GM19043 (cell line): ENCODE measurements at regions not wholly inside any gene's neighbourhood (a gene's known extent, or its start where the extent isn't known, plus 50 kb on each side); places are given as distances from the start of the nearest gene placed in this dataset.
"Not testable (repeated sequence)": the region's sequence is repeated elsewhere in the genome, so short reads cannot be mapped to it uniquely, and the experiment has no call there.

Experiments used
- ATAC-seq: cut with Tn5 transposase; IDR thresholded peaks from one replicate; pipeline ENCODE4 v1.9.1; 2021; ENCODE audit warnings: low read depth; ENCODE audit not compliant: unreplicated experiment

DNA sequence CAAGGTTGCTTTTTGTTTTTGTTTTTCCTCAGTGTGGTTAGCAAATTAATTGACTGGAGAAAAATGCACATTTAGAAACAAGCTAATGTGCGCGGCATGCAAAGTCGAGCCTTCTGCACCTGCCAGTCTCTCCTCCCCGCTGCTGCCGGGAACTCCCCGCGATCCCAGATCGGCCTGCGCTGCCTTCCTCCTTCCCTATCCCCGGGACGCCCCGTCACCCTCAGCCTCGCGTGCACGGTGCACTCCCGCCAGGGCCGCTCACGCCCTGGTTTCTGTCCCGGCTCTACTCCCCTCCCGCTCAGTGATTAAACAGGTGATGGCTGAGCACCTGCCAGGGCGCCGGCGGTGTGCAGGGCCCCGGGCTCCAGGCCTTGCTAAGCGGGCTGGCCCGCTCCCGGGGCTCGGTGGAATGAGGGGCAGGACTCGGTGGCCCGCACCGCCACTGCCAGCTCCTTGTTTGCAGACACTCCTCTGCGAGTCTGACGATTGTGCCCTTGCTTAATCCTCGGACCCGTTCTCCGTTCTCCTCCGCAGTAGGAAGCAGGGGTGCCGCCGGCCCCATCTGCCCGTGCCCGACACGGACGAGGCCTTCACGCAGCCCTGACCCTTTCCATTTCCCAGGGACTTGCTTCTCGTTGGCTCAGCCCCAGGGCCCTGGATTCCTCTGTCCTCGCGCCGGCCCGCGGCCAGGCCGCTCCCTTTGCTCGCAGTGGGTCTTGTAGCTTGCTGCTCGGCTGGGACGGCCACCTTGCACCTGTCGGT lies 143.4 kb downstream of the TRIML1 start:
- no peak for ATAC-seq

DNA sequence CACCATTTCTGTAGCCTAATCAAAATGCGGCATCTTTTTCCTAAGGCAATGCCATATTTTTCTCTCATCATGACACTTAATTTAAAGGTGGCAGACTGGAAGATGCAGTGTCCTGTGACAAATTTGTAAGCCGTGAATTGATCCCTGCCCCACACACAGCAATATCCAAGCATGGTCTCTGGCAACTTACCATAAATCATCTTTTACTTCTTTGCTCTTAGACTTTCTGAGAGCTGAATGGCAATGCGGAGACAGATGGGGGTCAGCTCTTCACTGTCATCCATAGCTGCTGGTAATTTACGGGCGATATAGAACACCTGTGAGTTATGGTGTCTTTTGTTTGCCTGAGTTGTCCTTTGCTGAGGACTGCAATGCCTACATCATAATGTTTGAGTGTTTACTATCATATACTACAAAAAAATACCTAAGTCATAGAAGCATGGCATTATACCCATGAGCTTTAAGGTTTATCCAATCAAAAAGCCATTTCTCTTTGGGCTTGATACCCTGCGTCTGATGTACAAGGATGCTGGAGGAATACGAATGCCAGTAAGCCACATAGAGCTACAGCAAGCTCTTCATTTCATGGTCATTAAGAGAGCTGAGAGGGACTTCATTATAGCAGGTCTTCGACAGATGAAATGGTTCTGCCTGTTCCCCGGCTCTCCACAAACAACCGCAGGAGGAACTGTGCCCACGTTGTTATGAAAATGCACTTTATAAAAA lies 148.1 kb downstream of the TRIML1 start:
- ATAC-seq = no peak

DNA sequence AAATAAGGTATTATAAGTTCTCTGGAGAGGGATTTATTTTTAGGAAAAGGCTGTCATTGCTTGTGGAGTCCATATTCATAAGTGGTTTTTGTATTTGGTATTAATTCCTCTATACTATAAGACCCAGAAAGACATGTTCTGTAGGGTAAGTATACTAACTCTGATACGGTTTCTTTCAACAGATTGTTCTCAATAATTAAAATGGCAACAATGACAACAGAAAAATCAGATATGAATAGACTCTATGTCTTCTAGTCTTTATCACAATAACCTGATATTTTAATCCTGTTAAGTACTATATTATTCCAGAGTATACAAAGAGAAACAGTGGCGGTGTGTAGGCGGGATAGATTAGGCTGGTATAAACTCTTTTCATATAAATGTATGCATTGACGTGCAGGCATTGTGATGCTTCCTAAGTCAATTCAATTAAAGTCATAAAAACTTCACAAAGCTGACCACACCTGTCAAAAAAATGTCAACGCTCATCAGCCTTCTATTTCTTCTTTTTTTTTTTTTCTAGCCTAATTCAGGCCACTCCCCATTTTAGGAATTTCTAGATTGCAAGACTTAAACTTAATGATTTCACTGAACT lies 150.4 kb downstream of the TRIML1 start:
- ATAC-seq = no peak

DNA sequence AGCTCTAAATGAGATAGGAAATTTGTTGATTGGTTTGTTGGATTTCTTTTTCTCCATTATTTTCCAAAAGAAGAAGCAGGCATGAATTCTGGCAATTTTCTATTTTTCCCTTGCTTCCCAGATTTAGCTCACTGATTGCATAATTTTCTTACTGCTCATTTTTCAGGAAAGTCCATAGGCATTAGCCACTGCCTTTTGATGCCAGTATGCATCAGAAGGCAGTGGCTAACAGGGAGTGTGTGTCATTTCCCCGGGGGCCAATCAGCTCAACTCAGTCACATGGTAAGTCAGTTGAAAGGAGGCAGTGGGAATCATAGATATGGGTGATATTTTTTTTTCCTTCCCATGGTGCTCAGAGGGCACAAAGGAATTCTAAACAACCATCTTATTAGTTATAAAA lies 156.7 kb downstream of the TRIML1 start:
- no peak for ATAC-seq

DNA sequence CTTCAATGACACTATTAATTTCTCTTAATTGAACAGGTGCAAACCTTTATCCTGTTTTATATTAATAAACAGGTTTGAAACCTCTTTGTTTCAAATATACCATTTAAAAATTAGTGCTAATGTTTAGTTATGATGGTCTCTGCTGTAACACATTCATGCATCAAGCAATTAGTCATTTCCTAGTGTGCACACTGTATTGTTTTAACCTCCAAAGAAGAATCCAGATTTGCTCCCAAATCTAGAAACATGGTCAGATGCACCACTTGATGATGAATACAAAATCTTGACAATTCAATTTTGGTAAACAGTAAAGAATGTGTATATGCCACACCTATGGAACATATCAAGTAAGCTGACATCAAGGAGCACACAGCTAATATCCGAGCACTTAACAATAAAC lies 157.1 kb downstream of the TRIML1 start:
- no peak for ATAC-seq

DNA sequence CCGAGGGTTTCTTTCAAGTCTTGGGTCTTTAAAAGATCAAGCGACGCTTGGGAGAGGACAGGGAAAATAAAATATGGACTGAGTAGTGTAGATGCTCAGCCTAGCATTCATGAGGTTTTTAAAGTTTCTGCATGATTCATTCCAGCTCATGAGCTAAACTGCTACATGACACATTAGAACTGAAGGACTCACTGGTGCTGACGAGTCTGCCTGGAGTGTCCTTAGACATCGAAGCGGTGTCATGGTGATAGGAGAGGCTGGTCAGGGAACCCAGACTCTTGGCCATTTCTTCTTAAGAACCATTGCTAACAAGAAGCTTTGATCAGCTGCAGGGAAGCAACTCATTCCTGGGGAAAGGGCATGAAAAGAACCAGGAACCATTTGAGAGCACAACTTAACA lies 158.6 kb downstream of the TRIML1 start:
- ATAC-seq = no peak

DNA sequence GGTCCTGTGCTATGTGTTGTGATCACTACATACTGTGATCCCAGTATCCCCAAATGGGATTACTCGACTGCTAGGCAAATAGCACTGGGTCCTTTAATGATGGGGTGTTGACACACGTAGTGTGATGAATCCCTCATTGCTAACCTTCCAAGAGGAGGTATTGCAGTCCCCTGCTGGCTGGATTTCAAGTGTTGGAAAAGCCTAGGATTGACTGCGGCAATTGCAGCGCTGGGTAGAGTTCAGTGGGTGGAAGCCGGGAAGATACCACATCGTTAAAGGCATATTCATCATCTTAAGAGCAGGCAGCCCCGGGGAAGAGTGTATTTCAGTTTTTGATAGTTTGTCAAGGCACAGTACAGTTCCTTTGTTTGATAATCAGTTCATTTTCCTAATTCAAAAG lies 159.9 kb downstream of the TRIML1 start:
- no peak for ATAC-seq

DNA sequence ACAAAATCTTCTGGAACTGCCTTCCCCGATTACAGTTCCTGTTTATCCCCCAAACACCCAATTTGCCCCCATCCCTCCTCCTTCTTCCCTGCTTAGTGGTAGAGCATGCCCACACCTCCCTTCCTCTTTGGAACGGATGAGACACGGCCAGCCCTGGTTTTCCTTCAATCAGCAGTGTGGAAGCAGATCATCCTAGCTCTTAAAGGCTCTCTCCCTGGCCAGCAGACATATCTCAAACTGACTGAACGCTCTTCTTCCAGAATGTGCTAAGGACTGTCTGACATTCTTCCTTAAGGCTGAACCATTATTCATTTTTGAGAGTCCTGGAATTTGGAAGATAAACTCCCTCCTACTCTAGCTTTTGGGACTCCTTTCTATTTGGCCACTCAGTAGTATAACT lies 161.1 kb downstream of the TRIML1 start:
- ATAC-seq = no peak

DNA sequence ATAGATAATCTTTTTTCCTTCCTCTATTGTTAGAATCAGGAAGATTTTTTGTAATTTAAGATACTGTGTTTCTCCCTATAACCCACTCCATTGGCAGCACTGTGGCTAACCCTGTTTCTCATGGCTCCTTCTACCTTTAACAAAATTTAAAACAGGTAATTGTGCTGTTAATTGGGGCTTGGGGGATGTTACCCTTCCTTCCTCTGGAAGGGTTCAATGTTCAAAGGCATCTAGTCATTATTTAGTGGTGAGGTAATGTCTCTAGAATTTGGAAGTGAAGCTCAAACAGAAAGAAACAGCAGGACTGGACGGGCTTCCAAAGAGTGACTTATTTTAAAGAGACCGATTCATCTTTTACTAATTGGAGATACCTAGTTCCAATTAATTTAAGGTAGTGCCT lies 166.4 kb downstream of the TRIML1 start:
- ATAC-seq = no peak

DNA sequence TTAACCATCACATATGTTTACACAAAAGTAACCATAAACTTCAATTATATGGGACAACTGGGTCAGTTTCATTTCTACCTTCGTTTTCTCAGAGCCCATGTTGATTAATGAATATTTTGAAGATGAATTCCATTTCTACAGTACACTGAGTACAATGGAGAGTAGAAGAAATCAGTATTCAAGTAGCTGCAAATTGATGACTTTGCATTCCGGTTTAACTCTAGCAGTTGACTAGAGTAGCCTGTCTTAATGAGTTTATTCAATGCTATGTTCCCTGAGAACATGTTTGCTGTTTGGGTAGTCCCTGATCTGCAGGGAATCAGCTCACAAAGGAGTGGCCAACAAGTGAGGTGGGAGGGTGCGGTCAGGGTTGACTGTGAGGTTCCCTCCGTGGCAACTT lies 168.3 kb downstream of the TRIML1 start:
- ATAC-seq = no peak

DNA sequence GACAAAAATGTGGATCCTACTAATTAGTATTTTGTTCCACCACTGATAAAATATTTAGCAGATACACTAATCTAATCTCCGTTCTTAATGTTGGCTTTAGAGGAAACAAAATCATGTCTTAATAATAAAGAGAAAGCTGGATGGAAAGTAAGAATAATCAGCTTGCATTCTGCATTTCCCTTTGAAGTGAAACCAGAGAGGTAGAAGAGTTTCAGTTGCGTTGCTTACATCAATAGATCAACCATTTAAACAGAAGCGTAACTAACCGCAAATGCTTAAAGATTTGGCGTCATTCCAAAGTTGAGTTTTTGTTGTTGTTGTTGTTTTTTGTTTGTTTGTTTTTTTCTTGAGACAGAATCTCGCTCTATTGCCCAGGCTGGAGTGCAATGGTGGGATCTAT lies 168.9 kb downstream of the TRIML1 start:
- ATAC-seq = no peak

DNA sequence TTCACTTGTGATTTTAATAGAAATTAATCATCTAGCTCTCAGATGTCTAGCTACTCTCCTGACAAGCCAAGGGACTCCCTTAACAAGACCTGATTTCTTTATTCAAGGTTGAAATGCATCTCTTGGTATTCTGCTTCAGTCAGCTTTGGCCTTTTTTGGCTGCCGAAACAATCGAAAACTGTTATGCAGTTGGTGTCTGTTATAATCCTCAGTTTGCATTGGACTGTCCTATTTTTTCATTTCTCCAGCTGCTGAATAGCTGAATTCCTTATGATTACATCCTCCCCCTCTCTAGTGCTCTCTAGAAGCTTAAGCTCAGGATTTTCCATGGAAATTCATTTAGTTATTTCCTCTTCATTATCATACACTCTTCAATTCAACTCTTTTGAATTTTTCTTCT lies 177.2 kb downstream of the TRIML1 start:
- no peak for ATAC-seq

DNA sequence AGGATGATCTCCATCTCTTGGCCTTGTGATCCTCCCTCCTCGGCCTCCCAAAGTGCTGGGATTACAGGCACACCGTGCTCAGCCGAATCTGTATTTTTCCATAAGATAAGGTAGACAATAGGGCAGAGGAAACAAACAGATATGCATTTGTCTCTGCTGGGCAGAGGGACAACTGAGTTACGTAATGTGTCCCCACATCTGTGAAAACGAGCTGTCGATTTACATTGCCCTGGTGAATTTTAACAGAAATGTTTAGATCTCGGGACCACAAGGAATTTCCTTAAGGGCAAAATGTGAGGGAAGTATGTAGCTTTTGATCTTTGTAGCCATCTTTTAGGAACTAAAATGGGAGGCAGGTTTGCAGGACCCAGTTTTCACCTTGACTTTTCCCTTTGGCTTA lies 189.7 kb downstream of the TRIML1 start:
- ATAC-seq = no peak

DNA sequence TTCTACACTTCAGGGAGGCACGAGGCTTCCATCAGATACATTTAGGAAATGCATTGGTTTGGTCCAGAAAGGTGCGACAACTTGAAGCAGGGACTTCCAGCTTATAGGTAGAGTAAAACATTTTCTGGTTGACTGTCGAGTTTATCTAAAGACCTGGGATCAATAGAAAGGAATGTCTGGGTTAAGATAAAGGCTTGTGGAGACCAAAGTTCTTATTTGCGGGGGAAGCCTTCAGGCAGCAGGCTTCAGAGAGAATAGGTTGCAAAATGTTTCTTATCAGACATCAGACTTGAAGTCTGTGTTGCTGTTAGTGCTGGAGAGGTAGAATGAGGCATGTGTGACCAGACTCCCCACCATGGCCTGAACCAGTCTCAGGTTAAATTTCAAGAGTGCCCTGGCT lies 190.3 kb downstream of the TRIML1 start:
- ATAC-seq = no peak

DNA sequence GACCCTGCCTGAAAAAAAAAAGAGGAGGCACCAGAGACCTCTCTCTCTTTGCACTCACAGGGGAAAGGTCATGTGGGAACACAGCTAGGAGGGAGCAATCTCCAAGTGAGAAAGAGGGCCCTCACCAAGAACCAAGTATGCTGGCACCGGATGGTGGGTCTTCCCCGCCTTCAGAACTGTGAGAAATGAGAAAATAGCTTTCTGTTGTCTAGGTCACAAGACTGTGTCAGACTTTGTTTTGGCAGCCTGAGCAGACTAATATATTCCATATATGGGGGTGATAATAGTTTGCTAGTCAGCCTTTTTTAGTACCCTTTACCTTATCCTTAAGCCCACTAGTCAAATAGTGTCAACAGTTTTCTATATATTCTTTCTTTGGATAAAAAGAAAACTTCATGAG lies 193.0 kb downstream of the TRIML1 start:
- ATAC-seq = no peak

DNA sequence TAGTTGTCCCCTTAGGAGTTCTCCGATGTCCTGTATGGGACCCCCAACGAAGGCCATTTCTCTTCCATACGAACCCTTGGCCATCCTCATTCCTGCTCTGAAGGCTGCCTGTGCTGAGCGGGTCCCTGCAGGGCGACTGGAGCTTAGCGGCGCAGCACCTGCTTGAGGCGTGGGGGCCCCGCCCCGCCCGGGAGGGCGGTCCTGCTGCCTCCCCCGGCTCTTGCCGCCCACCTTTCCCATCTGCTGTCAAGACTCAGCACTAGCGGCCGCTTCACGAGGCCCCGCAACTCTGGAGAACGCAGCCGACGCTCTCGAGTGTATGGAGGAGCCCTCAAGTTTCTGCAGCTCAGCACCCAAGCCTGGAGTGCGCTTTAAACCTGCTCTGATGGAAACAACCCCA lies 197.7 kb downstream of the TRIML1 start:
- no peak for ATAC-seq

DNA sequence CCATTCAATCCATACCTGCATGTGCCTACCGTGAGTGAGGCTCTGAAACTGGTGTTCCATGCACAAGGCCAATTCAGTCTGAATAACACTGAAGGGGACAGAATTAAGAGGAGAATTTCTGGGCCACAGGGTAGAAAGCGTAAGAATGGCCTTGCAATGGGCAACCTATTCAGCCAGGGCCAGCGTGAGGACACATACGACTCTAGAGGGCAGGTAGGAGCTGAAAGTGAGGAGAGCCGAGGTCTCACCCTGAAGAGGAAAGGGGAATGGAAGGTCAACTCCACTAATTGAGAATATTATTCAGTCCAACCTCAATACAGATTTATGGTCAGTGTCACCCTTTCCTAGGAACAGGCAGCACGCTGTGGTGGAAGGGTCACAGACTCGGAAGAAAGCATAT lies 202.2 kb downstream of the TRIML1 start:
- no peak for ATAC-seq

DNA sequence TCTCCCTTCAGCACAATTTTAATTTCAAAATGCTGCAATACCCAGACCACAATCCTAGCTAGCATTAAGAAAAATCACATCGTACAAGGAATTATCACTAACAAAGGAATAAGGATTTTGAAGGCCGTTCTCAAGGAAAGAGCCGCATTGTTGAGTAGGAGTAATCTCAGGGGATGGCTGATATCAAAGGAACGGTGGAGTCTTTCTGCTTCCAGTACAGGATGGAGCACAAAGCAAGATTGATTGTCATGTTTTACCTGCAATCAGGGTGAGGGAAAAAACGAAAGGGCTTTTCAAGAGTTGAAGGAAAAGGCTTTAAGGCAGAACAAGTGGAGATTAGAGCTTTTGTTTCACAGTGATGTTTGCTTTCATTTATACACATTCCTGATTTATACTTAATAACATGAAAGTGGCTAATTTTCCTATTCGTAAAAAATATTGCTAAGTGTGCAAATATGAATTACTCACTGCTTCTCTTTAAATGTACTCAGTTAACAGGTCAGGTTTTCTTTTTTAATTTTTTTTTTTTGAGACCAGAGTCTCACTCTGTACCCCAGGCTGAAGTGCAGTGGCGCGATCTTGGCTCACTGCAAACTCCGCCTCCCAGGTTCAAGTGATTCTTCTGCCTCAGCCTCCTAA lies 207.0 kb downstream of the TRIML1 start:
- no peak for ATAC-seq

DNA sequence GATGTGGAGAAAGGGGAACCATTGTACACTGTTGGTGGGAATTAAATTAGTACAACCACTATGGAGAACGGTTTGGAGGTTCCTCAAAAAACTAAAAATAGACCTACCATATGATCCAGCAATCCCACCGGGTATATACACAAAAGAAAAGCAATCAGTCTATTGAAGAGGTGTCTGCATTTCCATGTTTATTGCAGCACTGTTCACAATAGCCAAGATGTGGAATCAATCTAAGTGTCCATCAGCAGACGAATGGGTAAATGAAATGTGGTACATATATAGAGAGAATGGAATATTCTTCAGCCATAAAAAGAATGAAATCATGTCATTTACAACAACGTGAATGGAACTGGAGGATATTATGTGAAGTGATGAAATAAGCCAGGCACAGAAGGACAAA lies 208.1 kb downstream of the TRIML1 start:
- no peak for ATAC-seq

DNA sequence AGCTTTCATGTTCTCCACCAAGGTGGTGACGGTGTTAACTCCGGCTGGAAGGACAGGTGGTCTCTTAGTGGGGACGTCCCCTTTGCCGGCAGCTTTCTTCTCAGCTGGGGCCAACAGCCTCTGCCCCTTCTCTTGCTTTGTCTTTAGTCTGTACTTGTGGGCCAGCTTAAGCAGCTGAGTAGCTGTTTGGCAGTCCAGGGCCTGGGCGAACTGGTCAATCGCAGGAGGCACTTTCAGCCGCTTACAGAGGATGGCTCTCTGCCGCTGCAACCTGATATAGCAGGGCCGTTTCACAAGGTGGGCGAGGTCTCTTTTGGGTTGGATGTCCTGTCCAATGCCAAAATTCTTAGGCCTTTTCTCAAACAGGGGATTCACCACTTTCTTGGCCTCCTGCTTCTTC lies 210.3 kb downstream of the TRIML1 start:
- ATAC-seq = not testable (repeated sequence)

DNA sequence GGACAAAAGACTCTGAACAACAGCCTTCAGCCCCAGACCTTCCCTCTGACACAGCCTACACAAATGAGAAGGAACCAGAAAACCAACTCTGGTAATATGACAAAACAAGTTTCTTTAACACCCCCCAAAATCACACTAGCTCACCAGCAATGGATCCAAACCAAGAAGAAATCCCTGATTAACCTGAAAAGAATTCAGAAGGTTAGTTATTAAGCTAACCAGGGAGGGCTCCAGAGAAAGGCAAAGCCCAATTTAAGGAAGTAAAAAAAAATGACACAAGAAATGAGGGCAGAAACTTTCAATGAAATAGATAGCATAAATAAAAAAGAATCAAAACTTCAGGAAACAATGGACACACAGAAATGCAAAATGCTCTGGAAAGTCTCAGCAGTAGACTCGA lies 224.0 kb downstream of the TRIML1 start:
- ATAC-seq = no peak
